M059J (cell line): ENCODE measurements at regions not wholly inside any gene's neighbourhood (a gene's known extent, or its start where the extent isn't known, plus 50 kb on each side); places are given as distances from the start of the nearest gene placed in this dataset.

Experiments used
- DNase-seq: peaks from one replicate; pipeline ENCODE4 v3.0.0-alpha.2; 2012; ENCODE audit warnings: low read depth

DNA sequence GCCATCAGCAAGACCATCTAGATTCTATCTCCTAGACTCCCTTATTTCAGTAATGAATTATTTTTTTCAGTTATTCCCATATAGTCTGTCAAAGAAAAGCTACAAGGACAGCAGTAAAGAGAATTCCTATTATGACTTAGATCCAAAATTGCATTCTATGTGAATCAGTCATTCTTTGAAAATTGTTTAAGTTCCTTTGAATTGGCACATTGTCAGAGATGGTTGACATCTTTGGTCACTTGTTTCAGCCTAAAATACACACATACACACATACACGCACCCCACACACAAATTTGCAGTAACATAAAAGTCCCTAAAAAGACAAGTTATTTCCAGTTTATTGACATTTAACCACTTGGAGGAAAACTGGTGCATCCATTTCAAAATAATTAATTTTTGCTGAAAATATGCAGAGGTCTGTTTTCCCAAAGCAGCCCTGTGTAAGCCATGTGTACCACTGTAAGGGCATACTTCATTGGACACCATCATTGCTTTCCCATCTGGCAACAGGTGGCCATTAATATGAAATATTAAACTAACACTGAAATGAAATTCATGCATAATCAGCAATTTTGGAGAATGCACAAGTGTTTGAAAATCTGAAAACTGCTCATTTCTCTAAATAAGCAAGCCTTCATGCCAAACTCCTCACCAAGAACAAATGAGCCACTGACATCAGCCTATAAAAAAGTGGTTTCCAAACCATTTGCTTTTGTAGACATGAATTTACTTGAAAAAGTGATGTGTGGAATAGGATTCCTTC, 121.7 kb upstream of the COL1A2 start:
- DNase-seq: no peak

DNA sequence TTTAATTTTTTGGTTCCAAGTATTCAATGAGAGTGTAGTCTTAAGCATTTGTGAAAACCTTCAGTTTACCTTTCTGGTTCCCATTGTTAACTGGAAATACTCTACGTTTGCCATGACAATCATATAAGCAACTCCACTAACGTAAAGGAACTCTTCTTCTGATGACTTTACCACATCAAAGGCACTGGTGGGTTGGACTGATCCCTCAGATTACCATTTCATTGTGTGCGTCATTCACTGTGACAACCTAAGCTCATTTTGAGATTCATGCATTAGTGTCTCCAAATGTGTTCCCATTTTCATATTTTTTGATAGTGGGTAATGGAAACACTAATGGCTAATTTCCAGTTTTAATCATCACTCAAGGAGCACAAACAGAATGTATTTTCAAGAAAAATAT, 119.9 kb upstream of the COL1A2 start:
- no peak for DNase-seq

DNA sequence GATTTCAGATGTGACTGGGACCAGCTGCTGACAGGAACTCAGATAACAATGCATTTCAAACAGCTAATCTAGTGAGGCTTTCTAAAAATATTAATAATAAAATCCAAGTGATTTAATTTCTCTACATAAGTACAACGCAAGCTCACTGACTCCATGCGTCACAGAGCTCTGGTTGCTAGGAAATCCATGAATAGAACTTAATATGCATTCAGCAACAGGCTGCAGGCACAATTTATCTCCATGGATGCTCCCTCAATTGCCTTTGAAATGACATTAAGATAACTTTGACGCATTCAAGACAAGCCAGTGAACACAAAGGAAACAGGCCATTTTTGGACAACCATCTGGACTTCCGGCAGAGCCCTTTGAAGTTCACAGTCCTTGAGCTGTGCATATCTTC, 118.7 kb upstream of the COL1A2 start:
- no peak for DNase-seq

DNA sequence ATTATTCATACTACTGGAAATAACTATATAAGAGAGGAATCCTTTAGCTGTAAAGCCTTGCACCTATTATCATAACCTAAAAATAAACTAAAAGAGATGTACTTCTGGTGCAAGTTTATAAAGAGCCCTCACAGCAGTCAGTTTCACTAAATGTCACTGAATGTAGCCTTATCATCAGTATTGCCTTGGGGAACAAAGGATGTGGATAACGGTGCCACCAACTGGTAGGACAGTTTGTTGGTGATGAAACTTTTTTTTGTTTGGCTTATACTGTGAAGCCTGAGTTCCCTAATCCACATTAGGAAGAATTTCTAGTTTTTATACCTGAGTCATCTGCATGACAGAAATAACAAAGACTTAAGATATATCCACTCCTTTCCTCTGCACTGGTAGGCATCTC, 117.9 kb upstream of the COL1A2 start:
- DNase-seq: peak; percentile 64

DNA sequence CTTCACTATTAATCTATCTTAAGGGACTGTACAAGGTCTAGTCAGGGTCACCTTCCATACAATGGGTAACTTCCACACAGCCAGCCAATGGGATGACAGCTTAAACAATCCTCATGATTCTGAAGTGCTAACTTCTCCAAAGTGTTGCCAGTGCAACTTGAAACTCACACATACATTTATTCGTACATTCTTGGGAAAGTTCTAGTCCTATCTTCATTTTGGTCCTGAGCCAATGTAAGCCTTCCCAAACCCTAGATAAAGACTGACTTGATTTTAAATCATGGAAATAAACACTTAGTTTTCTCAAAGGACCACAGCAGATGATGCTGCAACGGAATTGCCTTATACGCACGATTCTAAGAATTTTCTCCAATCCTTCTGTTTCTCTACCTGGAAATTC, 117.5 kb upstream of the COL1A2 start:
- no peak for DNase-seq

DNA sequence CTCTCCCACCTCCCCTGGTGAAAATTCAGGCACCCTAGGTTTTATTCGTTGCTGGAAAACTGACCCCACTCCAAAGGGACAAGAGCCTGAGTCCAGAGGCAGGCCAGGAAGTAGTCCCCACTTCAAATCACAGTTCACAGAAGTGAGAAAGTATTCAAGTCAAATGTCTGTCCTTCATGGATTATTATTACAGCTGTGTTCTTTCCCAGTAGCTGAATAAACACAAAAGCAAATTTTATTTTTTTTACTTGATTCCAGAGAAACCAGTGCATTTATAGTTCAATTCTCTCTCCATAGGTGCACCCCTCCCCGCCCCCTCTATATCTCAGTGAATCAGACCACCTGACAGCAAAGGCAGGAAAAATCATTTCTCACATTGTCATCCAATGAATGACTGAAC, 113.8 kb upstream of the COL1A2 start:
- DNase-seq: no peak

DNA sequence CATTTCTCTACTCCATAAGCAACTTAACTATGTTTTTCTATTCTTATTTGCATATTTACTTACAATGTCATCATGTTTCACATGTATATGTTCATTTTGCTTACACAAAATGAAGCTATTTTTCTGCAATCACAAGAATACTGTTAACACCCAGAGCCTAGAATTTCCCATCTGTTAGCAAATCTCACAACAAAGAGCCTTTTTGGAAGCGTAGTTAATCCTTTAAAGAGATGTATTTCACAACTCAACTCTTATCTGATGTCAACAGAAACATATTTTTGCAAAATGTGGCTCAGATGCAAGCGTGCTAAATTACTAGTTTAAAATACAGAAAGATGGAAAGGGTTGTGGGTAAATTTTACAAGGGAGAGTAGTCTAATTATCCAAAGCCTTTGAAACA, 110.6 kb upstream of the COL1A2 start:
- DNase-seq: no peak

DNA sequence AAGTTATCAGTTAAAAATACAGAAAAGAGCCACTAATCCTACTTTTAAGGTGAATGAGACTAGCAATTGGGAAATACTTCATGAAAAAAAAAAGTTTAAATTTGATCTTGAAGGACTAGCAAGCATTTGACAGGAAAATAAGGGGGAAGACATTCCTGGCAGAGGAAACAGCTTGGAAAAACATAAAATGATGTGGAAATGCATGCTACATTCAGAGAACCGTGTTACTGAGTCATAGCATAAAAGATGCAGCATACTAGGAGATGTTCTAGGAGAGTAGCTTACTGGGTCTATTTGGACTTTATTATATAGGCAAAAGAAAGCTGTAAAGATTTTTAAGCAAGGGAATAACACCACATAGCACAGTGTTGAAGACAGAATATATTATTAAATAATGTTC, 108.6 kb upstream of the COL1A2 start:
- DNase-seq: no peak

DNA sequence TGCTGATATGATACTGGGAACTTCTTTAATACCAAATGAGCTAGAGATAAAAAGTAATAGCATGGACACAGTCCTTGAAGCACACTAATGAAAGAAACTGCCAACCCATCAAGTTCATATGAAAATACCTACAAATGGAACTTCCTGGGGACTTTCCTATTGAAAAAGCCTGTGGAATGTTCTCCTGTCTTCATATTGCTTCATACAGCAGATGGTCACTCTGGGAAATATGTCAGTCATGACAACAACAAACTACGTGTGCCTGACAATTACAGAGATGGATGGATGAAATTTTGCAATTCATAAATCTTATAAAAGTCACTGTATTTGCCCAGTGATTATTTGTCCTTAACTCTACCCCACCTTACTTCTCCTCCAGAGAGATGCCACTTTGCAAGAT, 106.6 kb upstream of the COL1A2 start:
- no peak for DNase-seq

DNA sequence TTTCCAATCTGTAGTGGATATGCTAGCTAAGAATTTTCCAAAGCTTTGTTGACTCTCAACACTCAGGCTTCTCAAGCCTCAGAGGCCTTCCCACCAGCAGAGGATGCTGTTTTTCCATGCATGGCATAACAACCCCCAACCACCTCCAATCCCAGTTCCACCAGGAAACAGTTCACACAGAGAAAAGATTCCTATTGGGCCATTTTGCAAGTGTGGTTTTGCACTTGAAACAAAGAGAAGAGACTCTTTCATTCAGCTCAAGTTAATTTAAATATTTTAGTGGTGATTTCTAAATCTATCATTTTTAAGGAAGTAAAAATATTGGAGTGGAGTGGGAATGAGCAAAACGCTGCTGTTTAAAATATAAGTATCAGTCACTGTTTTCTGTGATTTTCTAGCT, 105.6 kb upstream of the COL1A2 start:
- DNase-seq: peak; percentile 87

DNA sequence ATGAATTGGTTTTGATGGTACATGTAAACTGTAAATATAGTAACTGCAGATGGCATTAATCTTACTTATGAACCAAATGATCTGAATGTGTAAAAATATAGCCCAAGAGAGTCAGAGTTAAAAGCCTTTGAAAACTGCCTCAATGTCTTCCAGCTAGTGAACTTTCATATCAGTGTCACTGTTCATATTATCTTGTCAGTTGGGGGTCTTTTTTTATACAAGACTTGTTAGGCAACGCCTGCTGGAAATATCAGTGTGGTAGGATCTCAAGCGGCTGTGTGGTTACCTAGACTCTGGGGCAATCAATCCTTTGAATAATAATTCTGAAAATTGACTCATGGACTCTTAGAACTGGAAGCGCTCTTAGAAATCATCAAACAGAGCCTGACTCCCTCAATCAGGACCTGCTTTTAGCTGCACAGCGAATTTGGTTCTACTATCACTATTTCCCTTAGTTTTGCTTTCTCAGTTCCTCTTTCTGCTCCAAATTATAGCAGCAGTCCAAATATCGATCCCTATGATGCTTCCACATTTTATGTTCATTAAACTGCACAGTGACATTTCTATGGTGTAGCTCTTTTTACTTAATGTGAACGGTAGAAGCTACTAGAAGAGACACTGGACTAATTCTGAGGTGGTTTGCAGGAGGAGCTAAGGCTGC, 100.1 kb upstream of the COL1A2 start:
- DNase-seq: no peak

DNA sequence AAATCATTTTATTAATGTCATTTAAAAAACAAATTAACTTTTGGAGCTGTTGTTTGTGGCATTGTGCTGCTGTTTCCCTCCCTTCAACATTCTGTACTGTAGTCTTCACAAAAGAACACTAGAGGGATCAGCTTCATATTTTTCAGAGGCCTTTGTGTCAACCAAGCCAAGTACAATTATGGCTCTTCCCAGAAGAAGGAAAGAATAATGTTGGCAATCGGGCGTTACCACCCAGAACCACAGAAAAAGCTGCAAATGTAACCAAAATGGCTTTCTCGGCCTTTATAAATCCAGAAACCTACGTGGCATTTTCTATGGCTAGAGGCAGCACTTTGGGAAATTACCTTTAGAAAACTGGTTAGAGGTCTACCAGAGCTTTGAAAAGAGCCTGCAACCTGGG, 98.8 kb upstream of the COL1A2 start:
- DNase-seq: peak; percentile 87

DNA sequence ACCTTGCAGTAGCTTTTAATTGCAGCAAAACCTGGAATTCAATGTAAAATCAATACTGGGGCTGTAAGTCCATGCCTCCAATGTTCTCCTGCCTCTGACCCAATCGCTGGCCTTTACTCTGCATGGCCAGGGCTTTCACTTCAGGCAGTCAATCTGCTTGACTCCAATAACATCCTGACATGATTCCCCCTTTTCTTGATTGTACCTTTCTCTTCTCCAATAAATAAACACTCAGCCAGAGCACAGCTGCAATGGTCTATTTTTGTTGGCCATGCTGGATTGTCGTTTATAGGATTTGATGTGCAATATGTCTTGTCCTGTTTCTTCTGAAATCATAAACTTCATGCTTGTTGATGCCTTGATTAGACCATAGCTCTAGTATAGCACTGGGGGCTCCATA, 97.8 kb upstream of the COL1A2 start:
- DNase-seq: peak; percentile 38

DNA sequence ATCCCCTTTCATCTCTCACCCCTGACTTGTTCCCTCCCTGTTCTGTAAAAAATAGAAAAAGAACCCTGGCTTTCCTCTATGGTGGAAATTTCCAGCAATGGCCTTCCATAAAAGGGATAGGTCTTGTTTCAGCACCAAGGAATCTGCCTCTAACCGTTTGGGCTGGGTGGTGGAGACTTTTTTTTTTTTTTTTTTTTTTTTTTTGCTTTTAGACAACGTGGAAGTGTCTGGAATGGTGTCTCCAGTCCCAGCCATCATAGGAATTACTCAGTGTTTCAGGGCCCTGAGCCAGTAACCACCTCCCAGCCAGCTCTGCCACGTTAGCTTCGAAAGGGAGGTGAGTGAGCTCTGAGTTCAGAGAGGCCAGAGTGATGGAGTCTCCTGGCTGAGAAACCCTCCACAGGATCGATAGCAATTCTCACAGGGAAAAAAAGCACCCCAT, 97.3 kb upstream of the COL1A2 start:
- DNase-seq: peak; percentile 98

DNA sequence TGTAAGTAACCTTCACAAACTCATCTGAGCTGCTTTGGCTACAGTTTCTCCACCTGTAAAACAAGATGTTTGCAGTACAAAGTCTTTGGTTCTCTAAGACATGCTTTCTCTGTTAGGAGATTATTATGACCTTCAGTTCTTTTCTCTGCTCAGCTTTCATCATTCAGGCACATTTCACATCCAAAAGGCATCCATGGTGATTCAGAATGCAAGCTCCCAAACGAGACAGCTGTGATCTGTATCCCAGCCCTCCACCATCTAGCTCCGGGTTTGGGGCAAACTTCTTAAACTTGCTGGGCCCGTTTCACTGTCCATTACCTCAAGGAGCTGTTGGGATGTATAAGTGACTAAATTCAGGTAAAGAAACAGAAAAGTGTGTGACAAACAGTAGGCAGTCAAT, 95.8 kb upstream of the COL1A2 start:
- DNase-seq: peak; percentile 52

DNA sequence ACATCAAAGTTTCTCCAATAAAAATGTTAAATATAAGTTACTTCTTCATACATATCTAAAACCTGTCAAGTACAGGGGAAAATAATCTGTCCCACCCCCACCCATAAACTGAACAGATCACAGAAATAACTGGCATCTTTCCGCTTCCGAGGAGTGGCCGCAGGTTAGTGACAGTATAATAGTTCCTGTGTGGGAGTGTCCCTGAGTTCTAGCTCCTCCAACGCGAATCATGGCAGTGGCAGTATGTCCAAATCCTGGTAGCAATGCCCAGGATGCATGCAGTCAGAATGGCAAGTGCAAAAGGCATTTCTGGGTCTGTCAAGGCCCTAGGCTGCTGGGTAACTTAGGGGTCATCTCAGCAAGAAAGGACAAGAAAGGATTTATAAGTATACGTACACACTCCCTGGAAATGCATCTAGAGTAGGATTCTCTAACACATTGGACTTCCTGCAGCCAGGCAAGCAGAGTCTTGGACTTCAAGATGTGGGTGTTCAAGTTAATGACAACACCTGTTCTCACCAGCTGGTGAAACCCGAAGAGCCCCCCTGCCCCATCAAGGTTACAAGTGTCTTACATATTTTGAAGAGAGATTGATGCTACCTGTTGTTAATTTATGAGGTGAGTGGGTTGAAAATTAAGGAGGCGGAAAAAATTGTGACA, 94.4 kb upstream of the COL1A2 start:
- DNase-seq: peak; percentile 70

DNA sequence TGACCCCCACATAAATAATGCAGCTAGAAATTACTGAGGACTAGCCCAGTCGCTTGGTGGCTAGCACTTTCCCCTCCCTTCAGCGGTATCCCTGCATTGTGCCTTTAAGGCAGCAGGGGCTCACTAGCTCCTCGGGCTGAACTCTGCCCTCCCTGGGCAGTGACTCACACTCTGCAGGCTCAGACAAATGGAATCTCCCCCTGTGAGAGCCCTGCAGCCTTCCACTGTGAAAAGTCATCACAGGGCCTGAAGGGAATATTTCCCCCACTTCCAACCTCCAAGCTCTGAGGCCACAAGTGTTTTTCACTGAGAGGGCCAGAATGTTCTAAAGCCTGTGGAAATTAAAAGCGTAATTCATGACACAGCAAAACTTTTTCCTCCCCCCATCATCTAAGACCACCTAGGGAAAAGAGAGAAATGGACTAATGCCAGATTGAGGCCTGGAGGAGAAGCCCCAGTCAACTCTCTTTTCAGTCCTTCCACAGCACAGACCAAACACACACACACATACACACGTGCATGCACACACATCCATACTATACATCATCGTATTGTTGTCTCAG, 93.6 kb upstream of the COL1A2 start:
- DNase-seq: peak; percentile 99

DNA sequence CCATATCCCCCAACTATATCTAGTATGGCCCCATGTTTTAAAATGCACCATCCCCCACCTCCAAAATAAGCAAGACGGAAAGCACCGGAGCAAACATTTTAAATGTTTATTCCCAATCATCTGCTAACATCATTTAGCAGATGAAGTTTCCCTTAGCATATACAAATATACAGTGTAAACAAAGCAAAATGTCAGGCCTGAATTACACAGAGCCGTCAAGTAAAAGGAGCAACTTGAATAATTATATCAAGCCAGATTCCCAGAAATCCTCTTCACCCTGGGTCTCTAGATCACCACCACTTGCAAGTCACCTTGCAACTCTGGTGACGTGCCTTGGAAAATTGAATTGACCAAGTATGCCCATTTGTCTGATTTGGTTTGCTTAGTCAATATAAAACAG, 91.6 kb upstream of the COL1A2 start:
- DNase-seq: no peak

DNA sequence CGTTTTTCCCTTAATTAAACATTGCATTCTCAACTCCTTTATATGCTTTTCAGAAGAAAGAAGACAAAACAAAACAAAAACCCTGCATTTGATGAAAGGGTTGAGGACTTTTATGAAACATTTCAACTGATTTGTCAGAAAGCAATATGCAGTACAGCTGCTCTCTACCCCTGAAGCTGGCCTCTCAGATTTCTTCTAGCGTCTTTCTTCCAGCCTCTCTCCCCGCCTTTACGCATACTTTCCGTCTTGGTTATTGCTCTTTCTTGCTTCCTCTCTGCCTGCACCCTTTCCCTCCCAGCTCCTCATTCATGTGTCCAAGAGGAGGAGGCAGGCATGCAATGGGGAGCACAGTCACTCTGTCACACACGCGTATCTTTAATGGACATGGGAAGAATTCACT, 91.0 kb upstream of the COL1A2 start:
- DNase-seq: peak; percentile 23

DNA sequence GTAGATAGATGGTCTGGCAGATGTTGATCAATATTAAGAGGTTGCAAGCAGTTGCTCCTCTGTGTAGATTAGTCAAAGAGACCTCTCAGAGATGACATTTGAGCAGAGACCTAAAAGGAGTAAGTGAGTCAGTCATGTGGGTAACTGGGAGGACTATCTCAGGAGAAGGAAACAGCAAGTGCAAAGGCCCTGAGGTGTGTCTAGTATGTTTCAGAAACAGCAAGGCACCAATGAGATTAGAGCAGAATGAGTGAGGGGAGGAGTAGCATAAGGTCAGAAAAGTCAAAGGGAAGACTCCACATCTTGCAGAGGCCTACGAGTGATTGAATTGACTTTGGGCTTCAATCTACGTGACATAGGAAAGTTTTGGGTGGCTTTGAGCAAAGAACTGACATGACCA, 89.8 kb upstream of the COL1A2 start:
- no peak for DNase-seq

DNA sequence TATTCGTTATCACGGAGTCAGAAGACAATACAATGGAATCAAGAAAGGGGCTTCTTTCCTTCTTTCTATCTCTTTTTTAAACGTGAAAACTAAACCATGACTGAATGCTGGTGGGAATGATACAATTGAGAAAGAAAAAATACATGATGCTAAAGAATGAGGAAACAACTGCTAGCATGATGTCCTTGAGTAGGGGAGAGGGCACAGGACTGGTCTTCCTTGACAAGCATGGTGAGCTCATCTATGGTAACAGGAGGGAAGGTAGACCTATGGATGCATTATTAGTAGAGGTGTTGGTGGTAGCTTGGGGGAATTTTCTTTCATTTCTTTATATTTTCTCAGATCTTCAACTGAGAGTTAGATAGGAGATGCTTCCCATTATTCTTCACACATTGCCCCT, 88.9 kb upstream of the COL1A2 start:
- DNase-seq: no peak

DNA sequence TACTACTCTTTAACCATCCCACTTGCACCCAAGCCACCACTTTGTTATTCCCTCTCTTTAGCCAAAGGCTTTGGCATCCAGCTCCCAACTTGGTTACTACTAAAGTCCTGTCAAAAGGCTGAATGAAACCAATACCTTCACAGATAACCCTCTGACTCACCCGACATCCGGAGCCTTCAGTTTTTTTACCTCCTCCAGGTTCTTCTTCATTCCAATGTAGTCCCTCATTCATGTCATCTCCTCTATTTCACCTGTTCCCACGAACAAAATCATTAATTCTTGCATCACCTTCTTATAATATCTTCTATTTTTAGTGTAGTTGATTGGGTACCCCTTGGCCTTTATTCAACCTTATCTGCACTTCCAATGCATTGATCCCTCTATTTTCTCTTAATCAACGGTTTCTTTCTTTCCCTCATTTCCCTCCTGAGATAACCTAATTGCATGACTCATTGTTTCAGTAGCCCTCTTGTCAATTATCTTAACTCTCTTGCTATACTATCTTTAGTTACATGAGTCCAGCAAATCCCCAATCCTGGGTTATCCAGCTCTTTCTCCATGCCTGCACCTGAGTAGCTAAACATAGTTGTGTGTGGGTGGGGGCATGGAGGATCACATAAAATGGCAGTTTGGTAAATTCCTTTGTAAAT, 87.2 kb upstream of the COL1A2 start:
- no peak for DNase-seq
